ENCODE measurements at regions not wholly inside any gene's neighbourhood (a gene's known extent, or its start where the extent isn't known, plus 50 kb on each side); places are given as distances from the start of the nearest gene placed in this dataset.

DNA sequence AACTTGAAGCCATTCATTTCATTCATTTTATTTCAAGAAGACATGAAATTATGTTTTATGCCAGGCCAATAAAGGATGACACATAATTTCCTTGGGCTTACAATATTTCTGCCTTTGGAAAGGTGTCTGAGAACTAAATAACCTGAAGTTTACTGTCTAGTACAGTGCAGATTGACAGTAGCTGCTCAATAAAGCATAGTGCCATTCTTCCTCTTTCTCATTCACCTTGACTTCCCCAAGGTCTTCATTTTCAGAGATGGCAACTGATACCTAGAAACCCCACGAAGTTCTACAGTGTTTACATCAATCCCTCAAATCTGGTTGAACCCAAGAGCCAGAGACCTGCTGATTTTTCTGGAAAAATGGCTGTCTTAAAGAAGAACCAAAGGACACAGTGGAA lies 144.3 kb upstream of the SYN3 start:
- no peak for TF ChIP-seq HMG20A (CRISPR knock-in tag; IDR thresholded peaks at IDR 0.05; ENCODE audit: borderline replicate concordance)
- TF ChIP-seq NR2C2 (CRISPR knock-in tag; IDR thresholded peaks at IDR 0.05; ENCODE audit: borderline replicate concordance) = no peak
- no peak for TF ChIP-seq NFRKB (IDR thresholded peaks at IDR 0.05)
- TF ChIP-seq AHR (CRISPR knock-in tag; IDR thresholded peaks at IDR 0.05) = no peak

All from HepG2 (cell line).